ENCODE measurements at regions not wholly inside any gene's neighbourhood (a gene's known extent, or its start where the extent isn't known, plus 50 kb on each side); places are given as distances from the start of the nearest gene placed in this dataset.
A peak's percentile ranks its signal among the peaks of the same experiment; 100 is the strongest.
"Not testable (repeated sequence)": the region's sequence is repeated elsewhere in the genome, so short reads cannot be mapped to it uniquely, and the experiment has no call there.

DNA sequence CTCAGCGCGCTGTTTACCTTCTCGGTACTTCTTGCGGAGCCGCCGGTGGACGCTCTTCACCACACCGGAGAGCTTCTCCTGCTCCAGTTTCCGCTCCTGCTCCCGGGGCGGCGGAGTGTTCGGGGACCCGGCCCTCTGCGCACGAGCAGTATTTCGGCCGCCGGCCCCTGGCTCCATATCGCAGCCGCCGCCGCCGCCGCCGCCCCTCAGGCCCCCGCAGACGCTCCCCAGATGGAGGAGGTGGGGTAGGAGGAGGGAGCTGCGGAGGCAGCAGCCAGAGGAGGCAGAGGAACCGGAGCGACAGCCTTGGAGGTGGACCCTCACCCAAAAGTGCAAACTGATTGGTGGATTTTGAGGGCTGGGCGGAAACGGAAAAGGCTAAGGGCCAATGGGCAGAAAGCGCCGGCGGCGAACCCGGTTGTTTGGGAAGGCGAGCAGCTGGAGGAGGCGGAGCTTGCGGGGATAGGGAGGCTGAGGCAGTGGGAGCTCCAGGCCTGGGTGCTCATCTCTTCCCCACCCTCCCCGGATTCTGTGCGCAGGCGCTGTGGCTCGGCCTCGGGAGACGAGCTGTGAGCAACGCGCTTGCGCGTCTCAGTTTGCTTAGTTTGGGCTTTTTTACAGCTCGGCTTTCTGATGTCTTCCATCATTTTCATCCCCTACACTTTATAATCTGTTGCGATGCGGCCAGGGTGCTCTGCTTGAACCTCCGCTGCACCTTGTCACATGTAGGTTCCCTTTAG, 146.9 kb downstream of the GPR85 start:
- ATAC-seq: peak; percentile 99 to 100
- Mint-ChIP-seq H3K36me3 (no peaks in the 10 kb centered on the region), H3K9me3 (peaks cover 4% of the 10 kb centered on the region), H3K4me1 (ENCODE audit: low read depth in 2 of 2) (peaks cover 21 to 36% of the 10 kb centered on the region in 2 donors), H3K27me3 (peaks cover 4 to 8% of the 10 kb centered on the region in 2 donors), H3K4me3 (peak overlapping the region; percentile 95), H3K27ac (peak overlapping the region; percentile 81 to 92)
- DNase-seq (ENCODE audit: low spot score): peak; percentile 100

- peaks cover 4% of the 10 kb centered on the region for H3K9me3 Mint-ChIP-seq
- H3K4me1 Mint-ChIP-seq (ENCODE audit: low read depth in 2 of 2): peaks cover 26 to 43% of the 10 kb centered on the region in 2 donors
- no peaks in the 10 kb centered on the region for H3K36me3 Mint-ChIP-seq
- DNase-seq (ENCODE audit: low spot score): peak; percentile 58
- peak in 1 of 2 donors; percentile 4 for ATAC-seq
- H3K4me3 Mint-ChIP-seq: peak overlapping the region; percentile 95
- H3K27ac Mint-ChIP-seq: peak overlapping the region; percentile 81 to 92
- H3K27me3 Mint-ChIP-seq: peaks cover 4 to 8% of the 10 kb centered on the region in 2 donors
These were observed 147.6 kb downstream of the GPR85 start for GRCh38 chr7:112938863-112939573.

DNA sequence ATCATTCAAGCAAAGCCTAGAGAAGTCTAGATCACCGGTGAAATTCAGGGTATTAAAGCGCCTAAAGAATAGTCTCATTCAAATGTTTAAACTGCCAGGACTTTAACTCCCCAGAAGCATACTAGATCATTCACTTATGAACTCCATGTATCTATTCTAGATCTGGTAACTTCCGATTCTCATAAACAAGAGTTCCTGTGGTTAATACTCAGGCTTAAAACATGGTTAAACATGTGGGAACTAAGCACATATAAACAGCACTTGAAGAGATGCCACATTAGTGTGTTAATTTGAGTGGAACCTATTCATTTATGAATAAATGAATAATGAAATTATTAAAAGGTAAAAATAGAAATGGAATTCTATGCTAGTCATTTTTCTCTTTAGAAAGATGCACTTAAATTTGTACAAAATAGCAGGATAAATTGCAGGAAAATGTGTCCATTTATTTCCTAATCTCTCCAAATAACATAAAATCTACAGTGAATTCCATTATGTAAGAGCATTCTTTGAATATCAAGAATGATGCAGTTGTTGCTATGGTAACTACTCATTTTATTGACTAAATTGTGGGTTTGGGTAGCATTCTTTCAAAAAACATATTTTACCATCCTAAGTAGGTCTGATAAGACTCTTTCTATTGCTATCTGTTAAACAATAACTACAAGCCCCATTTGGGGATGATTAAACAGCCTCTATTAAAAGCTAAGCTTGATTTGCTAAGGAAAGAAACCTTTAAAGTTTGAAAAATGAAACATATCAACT, 147.6 kb upstream of the TMEM168 start:
- H3K4me1 Mint-ChIP-seq (ENCODE audit: low read depth in 2 of 2): peaks cover 26 to 47% of the 10 kb centered on the region in 2 donors
- H3K27me3 Mint-ChIP-seq: no peaks in the 10 kb centered on the region
- ATAC-seq (no peak), DNase-seq (ENCODE audit: low spot score) (no peak)
- no peaks in the 10 kb centered on the region for H3K36me3 Mint-ChIP-seq
- peak overlapping the region; percentile 81 to 92 for H3K27ac Mint-ChIP-seq
- H3K4me3 Mint-ChIP-seq: peak overlapping the region; percentile 95
- peaks cover 4% of the 10 kb centered on the region for H3K9me3 Mint-ChIP-seq

DNA sequence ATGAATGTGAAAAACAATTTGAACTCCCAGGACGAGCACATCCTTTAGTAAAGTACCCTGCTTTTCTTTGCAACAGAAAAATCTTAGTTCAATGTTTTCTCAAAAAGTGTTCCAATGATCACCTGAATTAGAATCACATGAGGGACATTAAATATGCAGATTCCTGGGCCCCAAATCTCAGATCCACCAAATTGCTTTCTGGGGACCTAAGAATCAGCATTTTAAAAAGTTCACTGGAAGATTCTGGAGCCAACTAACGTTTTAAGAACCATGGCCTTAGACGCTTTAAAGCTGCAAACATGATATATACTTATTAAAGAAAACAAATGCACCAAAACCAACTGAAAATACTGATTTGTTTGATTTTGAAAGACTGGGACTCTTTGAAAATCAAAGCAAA, 143.4 kb upstream of the TMEM168 start:
- H3K4me1 Mint-ChIP-seq (ENCODE audit: low read depth in 2 of 2): peaks cover 28 to 54% of the 10 kb centered on the region in 2 donors
- ATAC-seq (no peak), DNase-seq (ENCODE audit: low spot score) (no peak)
- H3K27me3 Mint-ChIP-seq: no peaks in the 10 kb centered on the region
- no peak overlapping the region for H3K4me3 Mint-ChIP-seq
- H3K9me3 Mint-ChIP-seq: no peaks in the 10 kb centered on the region
- H3K36me3 Mint-ChIP-seq: no peaks in the 10 kb centered on the region
- H3K27ac Mint-ChIP-seq: no peak overlapping the region

- Mint-ChIP-seq H3K9me3 (no peaks in the 10 kb centered on the region), H3K36me3 (no peaks in the 10 kb centered on the region), H3K27me3 (no peaks in the 10 kb centered on the region), H3K27ac (peak overlapping the region; percentile 33 to 45), H3K4me3 (peak overlapping the region; percentile 58), H3K4me1 (ENCODE audit: low read depth in 2 of 2) (peaks cover 26 to 43% of the 10 kb centered on the region in 2 donors)
- no peak for DNase-seq (ENCODE audit: low spot score)
- peak; percentile 51 to 70 for ATAC-seq
These were observed 140.6 kb upstream of the TMEM168 start for GRCh38 chr7:112930787-112931186.

DNA sequence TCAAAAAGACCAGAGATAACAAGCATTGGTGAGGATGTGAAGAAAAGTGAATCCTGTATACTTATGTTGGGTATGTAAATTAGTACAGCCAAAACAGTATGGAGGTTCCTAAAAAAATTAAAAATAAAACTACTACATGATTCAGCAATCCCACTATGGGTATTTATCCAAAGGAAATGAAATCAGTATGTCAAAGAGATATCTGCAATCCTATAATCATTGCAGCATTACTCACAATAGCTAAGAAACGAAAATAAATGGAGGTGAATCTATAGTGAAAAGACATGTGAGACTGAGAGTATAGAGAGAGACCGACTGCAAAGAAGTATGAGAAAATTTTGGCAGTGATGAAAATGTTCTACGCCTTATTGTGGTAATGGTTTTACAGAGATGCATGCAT, 139.2 kb upstream of the TMEM168 start:
- no peak for ATAC-seq
- Mint-ChIP-seq H3K27ac (no peak overlapping the region), H3K36me3 (no peaks in the 10 kb centered on the region), H3K4me1 (ENCODE audit: low read depth in 2 of 2) (peaks cover 23 to 30% of the 10 kb centered on the region in 2 donors), H3K9me3 (no peaks in the 10 kb centered on the region), H3K27me3 (no peaks in the 10 kb centered on the region), H3K4me3 (no peak overlapping the region)
- DNase-seq (ENCODE audit: low spot score): no peak

DNA sequence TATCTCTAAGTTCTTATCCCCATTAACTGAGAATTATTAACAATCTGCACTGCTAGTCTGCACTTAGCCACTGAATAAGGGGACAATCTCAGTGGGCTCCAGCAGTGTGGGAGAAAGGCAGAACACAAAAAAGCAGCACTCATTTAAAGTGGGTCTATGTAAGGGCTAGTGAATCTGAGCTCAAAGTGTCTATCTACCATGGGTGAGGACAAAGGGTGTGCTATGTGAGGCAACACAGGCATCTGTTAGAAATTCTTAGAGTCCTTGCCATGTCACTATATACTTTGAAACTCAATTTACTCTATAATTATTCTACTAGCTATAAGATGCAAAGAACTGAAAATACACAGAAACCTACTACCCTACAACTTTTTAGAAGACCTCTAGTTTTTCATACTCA, 135.8 kb upstream of the TMEM168 start:
- Mint-ChIP-seq H3K36me3 (no peaks in the 10 kb centered on the region), H3K9me3 (no peaks in the 10 kb centered on the region), H3K27me3 (no peaks in the 10 kb centered on the region), H3K4me3 (no peak overlapping the region), H3K27ac (no peak overlapping the region), H3K4me1 (ENCODE audit: low read depth in 2 of 2) (peaks cover 13 to 15% of the 10 kb centered on the region in 2 donors)
- DNase-seq (ENCODE audit: low spot score): no peak
- ATAC-seq: no peak

DNA sequence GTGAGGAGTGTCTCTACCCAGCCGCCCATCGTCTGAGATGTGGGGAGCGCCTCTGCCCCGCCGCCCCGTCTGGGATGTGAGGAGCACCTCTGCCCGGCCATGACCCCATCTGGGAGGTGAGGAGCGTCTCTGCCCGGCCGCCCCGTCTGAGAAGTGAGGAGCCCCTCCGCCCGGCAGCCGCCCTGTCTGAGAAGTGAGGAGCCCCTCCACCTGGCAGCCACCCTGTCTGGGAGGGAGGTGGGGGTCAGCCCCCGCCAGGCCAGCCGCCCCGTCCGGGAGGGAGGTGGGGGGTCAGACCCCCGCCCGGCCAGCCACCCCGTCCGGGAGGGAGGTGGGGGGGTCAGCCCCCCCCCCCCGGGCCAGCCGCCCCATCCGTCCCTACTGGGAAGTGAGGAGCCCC, 132.4 kb upstream of the TMEM168 start:
- H3K27ac Mint-ChIP-seq; H3K4me1 Mint-ChIP-seq (ENCODE audit: low read depth in 2 of 2); H3K4me3 Mint-ChIP-seq; ATAC-seq; H3K36me3 Mint-ChIP-seq; H3K27me3 Mint-ChIP-seq; H3K9me3 Mint-ChIP-seq; DNase-seq (ENCODE audit: low spot score): not testable (repeated sequence)

DNA sequence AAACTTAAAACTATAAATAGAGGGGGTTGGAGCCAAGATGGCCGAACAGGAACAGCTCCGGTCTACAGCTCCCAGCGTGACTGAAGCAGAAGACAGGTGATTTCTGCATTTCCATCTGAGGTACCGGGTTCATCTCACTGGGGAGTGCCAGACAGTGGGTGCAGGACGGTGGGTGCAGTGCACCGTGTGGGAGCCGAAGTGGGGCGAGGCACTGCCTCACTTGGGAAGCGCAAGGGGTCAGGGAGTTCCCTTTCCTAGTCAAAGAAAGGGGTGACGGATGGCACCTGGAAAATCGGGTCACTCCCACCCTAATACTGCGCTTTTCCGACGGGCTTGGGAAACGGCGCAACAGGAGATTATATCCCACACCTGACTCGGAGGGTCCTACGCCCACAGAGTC, 126.2 kb upstream of the TMEM168 start:
- H3K4me3 Mint-ChIP-seq: not testable (repeated sequence)

GRCh38 chr7:112908086-112908485, 117.9 kb upstream of the TMEM168 start:
- no peak for DNase-seq (ENCODE audit: low spot score)
- Mint-ChIP-seq H3K4me1 (ENCODE audit: low read depth in 2 of 2) (peaks cover 4 to 5% of the 10 kb centered on the region in 2 donors), H3K9me3 (peaks cover 7% of the 10 kb centered on the region), H3K27ac (no peak overlapping the region), H3K36me3 (peaks cover 49% of the 10 kb centered on the region), H3K27me3 (no peaks in the 10 kb centered on the region), H3K4me3 (no peak overlapping the region)
- ATAC-seq: no peak

More for the DNA sequence above, 126.2 kb upstream of the TMEM168 start:
- H3K36me3 Mint-ChIP-seq: peaks cover 14% of the 10 kb centered on the region
- DNase-seq (ENCODE audit: low spot score); H3K27ac Mint-ChIP-seq; H3K27me3 Mint-ChIP-seq; H3K9me3 Mint-ChIP-seq; ATAC-seq; H3K4me1 Mint-ChIP-seq (ENCODE audit: low read depth in 2 of 2): not testable (repeated sequence)

DNA sequence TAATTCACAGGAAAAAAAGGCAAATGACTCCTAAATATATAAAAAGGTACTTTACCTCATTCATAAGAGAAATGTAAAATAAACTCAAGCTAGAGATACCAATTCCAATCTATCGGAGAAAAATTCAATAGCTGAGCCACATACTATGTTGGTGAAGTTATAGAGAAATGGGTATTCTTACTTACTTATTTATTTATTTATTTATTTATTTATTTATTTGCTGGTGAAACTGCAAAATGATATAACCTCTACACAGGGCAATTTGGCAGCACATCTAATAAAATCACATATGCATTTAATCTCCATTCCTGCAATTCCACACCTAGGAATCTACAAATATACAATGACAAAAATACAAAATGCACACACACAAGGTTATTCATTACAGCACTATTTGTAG, 117.5 kb upstream of the TMEM168 start:
- Mint-ChIP-seq H3K4me1 (ENCODE audit: low read depth in 2 of 2) (peaks cover 4 to 5% of the 10 kb centered on the region in 2 donors), H3K27me3 (no peaks in the 10 kb centered on the region), H3K27ac (no peak overlapping the region), H3K4me3 (no peak overlapping the region), H3K9me3 (peaks cover 7% of the 10 kb centered on the region), H3K36me3 (peaks cover 45% of the 10 kb centered on the region)
- ATAC-seq: no peak
- DNase-seq (ENCODE audit: low spot score): no peak

- Mint-ChIP-seq H3K9me3 (peaks cover 7% of the 10 kb centered on the region), H3K4me3 (no peak overlapping the region), H3K27ac (no peak overlapping the region), H3K27me3 (no peaks in the 10 kb centered on the region), H3K4me1 (ENCODE audit: low read depth in 2 of 2) (peaks cover 0 to 5% of the 10 kb centered on the region in 2 donors), H3K36me3 (peaks cover 38% of the 10 kb centered on the region)
- ATAC-seq: no peak
- no peak for DNase-seq (ENCODE audit: low spot score)
These were observed 115.8 kb upstream of the TMEM168 start for GRCh38 chr7:112905950-112906349.

DNA sequence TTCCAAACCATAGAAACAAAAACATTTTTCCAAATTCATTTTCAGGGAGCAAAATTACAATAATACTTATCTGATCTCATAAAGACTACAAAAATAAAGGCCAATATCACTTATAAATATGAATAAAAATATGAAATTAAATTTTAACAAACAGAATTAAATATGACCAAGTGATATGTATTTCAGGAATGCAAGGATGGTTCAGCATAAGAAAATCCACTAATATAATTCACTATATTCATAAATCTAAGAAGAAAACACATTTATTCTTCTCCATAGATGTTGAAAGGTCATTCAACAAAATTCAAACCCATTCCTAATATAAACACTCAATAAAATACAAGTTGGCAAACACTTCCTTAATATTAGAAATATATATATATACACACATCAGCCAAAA, 115.2 kb upstream of the TMEM168 start:
- H3K27ac Mint-ChIP-seq: no peak overlapping the region
- H3K36me3 Mint-ChIP-seq: peaks cover 33% of the 10 kb centered on the region
- H3K27me3 Mint-ChIP-seq: no peaks in the 10 kb centered on the region
- ATAC-seq (no peak), DNase-seq (ENCODE audit: low spot score) (no peak)
- H3K4me1 Mint-ChIP-seq (ENCODE audit: low read depth in 2 of 2): peaks cover 0 to 2% of the 10 kb centered on the region in 2 donors
- peaks cover 7% of the 10 kb centered on the region for H3K9me3 Mint-ChIP-seq
- H3K4me3 Mint-ChIP-seq: no peak overlapping the region
